CD4-positive, alpha-beta T cell (primary cell): ENCODE measurements at regions not wholly inside any gene's neighbourhood (a gene's known extent, or its start where the extent isn't known, plus 50 kb on each side); places are given as distances from the start of the nearest gene placed in this dataset.

Source experiments
- ATAC-seq: fragments of 200-7000 bp; cut with Tn5 transposase; one replicate; pipeline ENCODE4 v1.10.0; 2022; ENCODE audit warnings: mild to moderate bottlenecking; ENCODE audit not compliant: poor library complexity
- CTCF ChIA-PET: fragments of 350-600 bp; sonication (Branson Sonifier 250); formaldehyde crosslinking; loops from one replicate; lab custom pipeline; 2021; ENCODE audit warnings: antibody characterized with exemption, inconsistent platforms; lab: Charles Lee
- POLR2A ChIA-PET: fragments of 350-600 bp; sonication (Branson Sonifier 250); formaldehyde crosslinking; loops from one replicate; lab custom pipeline; 2021; ENCODE audit warnings: antibody characterized with exemption, inconsistent platforms; lab: Charles Lee
- DNase-seq, 14 experiments: peaks; one replicate each; pipeline ENCODE4 v3.0.0-alpha.2; 2013 to 2020; ENCODE audit warnings: mixed read lengths in 2 of 14
- H3K27ac ChIP-seq, 2 donors: one replicate each; pipeline versions ENCODE4 v1.5.1 to v1.7.0; 2013; ENCODE audit warnings: low read length in 2 of 2, low read depth in 1 of 2, mild to moderate bottlenecking in 1 of 2
- H3K27me3 ChIP-seq, 2 experiments: 1 replicate in 1 of 2; 2 replicates in 1 of 2; pipeline versions ENCODE4 v1.6.1 to v1.7.0; 2013; ENCODE audit warnings: low read length in 2 of 2, control low read depth in 1 of 2, mild to moderate bottlenecking in 1 of 2, moderate library complexity in 1 of 2; ENCODE audit not compliant: insufficient read depth in 2 of 2, control insufficient read depth in 1 of 2
- H3K36me3 ChIP-seq: one replicate; pipeline ENCODE4 v1.6.1; 2013; ENCODE audit warnings: low read length, control low read depth; ENCODE audit not compliant: insufficient read depth
- H3K4me1 ChIP-seq: one replicate; pipeline ENCODE4 v1.6.1; 2013; ENCODE audit warnings: low read length, control low read depth; ENCODE audit not compliant: insufficient read depth
- H3K4me3 ChIP-seq: one replicate; pipeline ENCODE4 v1.5.1; 2013; ENCODE audit warnings: mild to moderate bottlenecking, low read length, moderate library complexity
- H3K9me3 ChIP-seq, 2 experiments: 1 replicate in 1 of 2; 2 replicates in 1 of 2; pipeline versions ENCODE4 v1.6.1 to v1.7.0; 2013; ENCODE audit warnings: low read length in 2 of 2, mild to moderate bottlenecking in 2 of 2, control low read depth in 1 of 2, moderate library complexity in 1 of 2; ENCODE audit not compliant: control insufficient read depth in 1 of 2, insufficient read depth in 1 of 2
- H3K27ac Mint-ChIP-seq: one replicate; pipeline ENCODE4 v1.8.0; 2020; ENCODE audit warnings: mixed read lengths
- H3K27me3 Mint-ChIP-seq: one replicate; pipeline ENCODE4 v1.8.0; 2021; ENCODE audit warnings: mixed read lengths
- H3K36me3 Mint-ChIP-seq: one replicate; pipeline ENCODE4 v1.8.0; 2021; ENCODE audit warnings: low read depth, mixed read lengths
- H3K4me1 Mint-ChIP-seq: one replicate; pipeline ENCODE4 v1.8.0; 2021; ENCODE audit warnings: low read depth, mixed read lengths
- H3K4me3 Mint-ChIP-seq: one replicate; pipeline ENCODE4 v1.8.0; 2020; ENCODE audit warnings: mild to moderate bottlenecking, mixed read lengths
- H3K9me3 Mint-ChIP-seq: one replicate; pipeline ENCODE4 v1.8.0; 2020; ENCODE audit warnings: mixed read lengths
- intact Hi-C, 2 experiments: fragments of 100-400 bp; cut with DNase I in 1 of 2; cut with micrococcal nuclease in 1 of 2; formaldehyde crosslinking; loops; one replicate each; pipeline versions ENCODE4 v1.15.1 to v1.9.0; 2023 to 2025; cut with DNase I, micrococcal nuclease
- TF ChIP-seq, protein P1 (sequence below): fragments of 200-600 bp; IDR thresholded peaks from one replicate; pipeline ENCODE4 v1.8.0; 2022; ENCODE audit warnings: antibody characterized with exemption, mild to moderate bottlenecking

DNA sequence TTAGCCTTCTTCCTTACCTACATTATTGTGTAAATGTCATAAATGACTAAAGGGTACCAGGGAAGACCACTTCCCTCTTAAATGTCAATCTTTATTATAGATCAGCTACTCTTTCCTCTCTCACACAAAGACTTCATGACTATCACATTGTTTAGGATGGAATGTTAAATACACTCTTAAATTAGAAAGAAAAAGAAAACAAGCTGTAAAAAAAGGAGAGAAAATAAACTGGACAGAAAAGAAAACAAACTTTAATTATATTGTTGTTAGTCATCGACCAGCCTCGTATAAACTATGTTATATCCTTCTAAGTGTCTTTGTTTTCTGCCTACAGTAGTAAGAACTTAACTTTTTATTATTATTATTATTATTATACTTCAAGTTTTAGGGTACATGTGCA, 666.4 kb upstream of the NR3C2 start:
- Mint-ChIP-seq H3K9me3 (no peaks in the 10 kb centered on the region), H3K36me3 (no peaks in the 10 kb centered on the region), H3K27me3 (no peaks in the 10 kb centered on the region), H3K4me3 (no peak overlapping the region), H3K4me1 (no peaks in the 10 kb centered on the region), H3K27ac (no peak overlapping the region)
- no peak overlapping the region for H3K27ac ChIP-seq
- no peaks in the 10 kb centered on the region for H3K27me3 ChIP-seq
- ChIA-PET CTCF (no interaction called here), POLR2A (no interaction called here)
- DNase-seq (no peak), ATAC-seq (no peak)
- no peaks in the 10 kb centered on the region for H3K36me3 ChIP-seq
- TF ChIP-seq, protein P1, sequence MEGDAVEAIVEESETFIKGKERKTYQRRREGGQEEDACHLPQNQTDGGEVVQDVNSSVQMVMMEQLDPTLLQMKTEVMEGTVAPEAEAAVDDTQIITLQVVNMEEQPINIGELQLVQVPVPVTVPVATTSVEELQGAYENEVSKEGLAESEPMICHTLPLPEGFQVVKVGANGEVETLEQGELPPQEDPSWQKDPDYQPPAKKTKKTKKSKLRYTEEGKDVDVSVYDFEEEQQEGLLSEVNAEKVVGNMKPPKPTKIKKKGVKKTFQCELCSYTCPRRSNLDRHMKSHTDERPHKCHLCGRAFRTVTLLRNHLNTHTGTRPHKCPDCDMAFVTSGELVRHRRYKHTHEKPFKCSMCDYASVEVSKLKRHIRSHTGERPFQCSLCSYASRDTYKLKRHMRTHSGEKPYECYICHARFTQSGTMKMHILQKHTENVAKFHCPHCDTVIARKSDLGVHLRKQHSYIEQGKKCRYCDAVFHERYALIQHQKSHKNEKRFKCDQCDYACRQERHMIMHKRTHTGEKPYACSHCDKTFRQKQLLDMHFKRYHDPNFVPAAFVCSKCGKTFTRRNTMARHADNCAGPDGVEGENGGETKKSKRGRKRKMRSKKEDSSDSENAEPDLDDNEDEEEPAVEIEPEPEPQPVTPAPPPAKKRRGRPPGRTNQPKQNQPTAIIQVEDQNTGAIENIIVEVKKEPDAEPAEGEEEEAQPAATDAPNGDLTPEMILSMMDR, result no peak
- intact Hi-C loops, result no loop called here
- H3K9me3 ChIP-seq, result no peaks in the 10 kb centered on the region
- H3K4me3 ChIP-seq, result no peak overlapping the region
- no peaks in the 10 kb centered on the region for H3K4me1 ChIP-seq

DNA sequence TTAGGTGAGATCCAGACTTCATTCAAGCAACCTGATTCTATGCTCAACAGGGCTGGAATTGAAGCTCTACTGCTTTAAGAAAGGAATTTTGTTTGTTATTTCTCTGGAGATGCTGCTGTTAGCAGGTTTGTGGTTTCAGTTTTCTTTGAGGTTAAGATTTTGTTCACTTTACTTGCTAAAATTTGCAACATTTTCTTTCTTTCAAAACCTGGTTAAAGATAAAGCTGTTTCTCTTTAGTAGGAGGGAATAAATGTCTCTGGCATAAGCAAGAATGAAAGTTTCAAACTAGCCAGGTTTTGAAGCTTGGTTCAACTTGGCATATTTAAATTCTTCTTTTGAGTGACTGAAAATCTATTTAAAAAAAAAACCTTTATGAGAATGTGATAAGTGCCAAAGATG, 660.6 kb upstream of the NR3C2 start:
- Histone ChIP-seq H3K4me3 (no peak overlapping the region), H3K27ac (no peak overlapping the region), H3K27me3 (no peaks in the 10 kb centered on the region), H3K9me3 (no peaks in the 10 kb centered on the region), H3K36me3 (no peaks in the 10 kb centered on the region), H3K4me1 (no peaks in the 10 kb centered on the region)
- ChIA-PET POLR2A (no interaction called here), CTCF (no interaction called here)
- DNase-seq (no peak), ATAC-seq (no peak)
- H3K27ac Mint-ChIP-seq, result no peak overlapping the region
- peaks cover 9% of the 10 kb centered on the region for H3K9me3 Mint-ChIP-seq
- no peaks in the 10 kb centered on the region for H3K4me1 Mint-ChIP-seq
- intact Hi-C loops, result no loop called here
- H3K27me3 Mint-ChIP-seq, result no peaks in the 10 kb centered on the region
- no peak overlapping the region for H3K4me3 Mint-ChIP-seq
- H3K36me3 Mint-ChIP-seq, result no peaks in the 10 kb centered on the region
- TF ChIP-seq, protein P1, result no peak

DNA sequence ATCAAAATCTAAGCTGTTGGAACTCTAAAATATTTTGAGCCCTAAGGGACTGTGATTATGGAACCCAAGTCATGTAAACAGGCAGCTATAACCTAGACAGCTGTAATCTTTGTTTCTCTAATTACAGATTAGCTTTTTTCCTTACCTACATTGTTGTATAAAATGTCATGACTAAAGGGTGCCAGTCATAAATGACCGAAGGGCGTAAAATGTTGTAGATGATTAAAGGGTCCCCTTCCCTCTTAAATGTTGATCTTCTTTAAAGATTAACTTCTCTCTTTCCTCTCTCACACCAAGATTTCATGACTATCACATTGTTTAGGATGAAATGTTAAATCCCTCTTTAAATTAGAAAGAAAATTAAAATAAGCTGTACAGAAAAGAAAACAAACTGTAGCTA, 659.4 kb upstream of the NR3C2 start:
- no peak overlapping the region for H3K27ac Mint-ChIP-seq
- Histone ChIP-seq H3K4me1 (no peaks in the 10 kb centered on the region), H3K9me3 (no peaks in the 10 kb centered on the region), H3K27ac (no peak overlapping the region), H3K27me3 (no peaks in the 10 kb centered on the region), H3K36me3 (no peaks in the 10 kb centered on the region), H3K4me3 (no peak overlapping the region)
- H3K4me3 Mint-ChIP-seq, result no peak overlapping the region
- no peaks in the 10 kb centered on the region for H3K36me3 Mint-ChIP-seq
- POLR2A ChIA-PET, result no interaction called here
- CTCF ChIA-PET, result no interaction called here
- no peaks in the 10 kb centered on the region for H3K4me1 Mint-ChIP-seq
- no peak for ATAC-seq
- peaks cover 13% of the 10 kb centered on the region for H3K9me3 Mint-ChIP-seq
- H3K27me3 Mint-ChIP-seq, result no peaks in the 10 kb centered on the region
- DNase-seq, result no peak
- TF ChIP-seq, protein P1, result no peak
- intact Hi-C loops, result no loop called here
